ENCODE measurements at regions not wholly inside any gene's neighbourhood (a gene's known extent, or its start where the extent isn't known, plus 50 kb on each side); places are given as distances from the start of the nearest gene placed in this dataset.
"Not testable (repeated sequence)": the region's sequence is repeated elsewhere in the genome, so short reads cannot be mapped to it uniquely, and the experiment has no call there.

- Mint-ChIP-seq H3K4me1 (peaks cover 0 to 2% (median 0%) of the 10 kb centered on the region in 4 donors), H3K9me3 (peaks cover 0 to 4% (median 0%) of the 10 kb centered on the region in 9 donors), H3K27me3 (peaks cover 13 to 77% (median 41%) of the 10 kb centered on the region in 5 donors), H3K4me3 (no peak overlapping the region), H3K27ac (no peak overlapping the region), H3K36me3 (peaks cover 0 to 4% (median 0%) of the 10 kb centered on the region in 3 donors)
- POLR2A ChIA-PET = no interaction called here
- no peak for DNase-seq
- no peak for ATAC-seq
Measured at GRCh38 chr17:74123866-74124444, 79.5 kb upstream of the RPL38 start.

- H3K9me3 Mint-ChIP-seq = peaks cover 0 to 4% (median 0%) of the 10 kb centered on the region in 9 donors
- no peak overlapping the region for H3K4me3 Mint-ChIP-seq
- POLR2A ChIA-PET = no interaction called here
- DNase-seq = no peak
- H3K4me1 Mint-ChIP-seq = peaks cover 0 to 2% (median 0%) of the 10 kb centered on the region in 4 donors
- peaks cover 0 to 4% (median 0%) of the 10 kb centered on the region in 3 donors for H3K36me3 Mint-ChIP-seq
- H3K27ac Mint-ChIP-seq = no peak overlapping the region
- no peak for ATAC-seq
- peaks cover 13 to 65% (median 40%) of the 10 kb centered on the region in 5 donors for H3K27me3 Mint-ChIP-seq
Measured at GRCh38 chr17:74125156-74125555, 78.3 kb upstream of the RPL38 start.

- Mint-ChIP-seq H3K27me3 (peaks cover 14 to 63% (median 45%) of the 10 kb centered on the region in 5 donors), H3K4me3 (no peak overlapping the region), H3K36me3 (peaks cover 0 to 4% (median 0%) of the 10 kb centered on the region in 3 donors), H3K27ac (peak overlapping the region in 1 of 10 donors; percentile 80), H3K9me3 (peaks cover 0 to 4% (median 0%) of the 10 kb centered on the region in 9 donors), H3K4me1 (peaks cover 0 to 2% (median 0%) of the 10 kb centered on the region in 4 donors)
- no peak for ATAC-seq
- POLR2A ChIA-PET = no interaction called here
- no peak for DNase-seq
Measured at GRCh38 chr17:74126179-74126900, 77.1 kb upstream of the RPL38 start.

GRCh38 chr17:74126959-74127358, 76.5 kb upstream of the RPL38 start:
- H3K36me3 Mint-ChIP-seq = peaks cover 0 to 4% (median 0%) of the 10 kb centered on the region in 3 donors
- H3K4me3 Mint-ChIP-seq = no peak overlapping the region
- H3K27ac Mint-ChIP-seq = peak overlapping the region in 1 of 10 donors; percentile 2
- H3K9me3 Mint-ChIP-seq = peaks cover 0 to 4% (median 0%) of the 10 kb centered on the region in 9 donors
- POLR2A ChIA-PET = no interaction called here
- DNase-seq = no peak
- H3K4me1 Mint-ChIP-seq = peaks cover 0 to 2% (median 0%) of the 10 kb centered on the region in 4 donors
- ATAC-seq = no peak
- peaks cover 14 to 63% (median 45%) of the 10 kb centered on the region in 5 donors for H3K27me3 Mint-ChIP-seq

- Mint-ChIP-seq H3K36me3 (peaks cover 0 to 4% (median 0%) of the 10 kb centered on the region in 3 donors), H3K27ac (no peak overlapping the region), H3K9me3 (peaks cover 0 to 4% (median 0%) of the 10 kb centered on the region in 9 donors), H3K4me1 (peaks cover 0 to 2% (median 0%) of the 10 kb centered on the region in 4 donors), H3K4me3 (no peak overlapping the region), H3K27me3 (peaks cover 16 to 64% (median 35%) of the 10 kb centered on the region in 5 donors)
- ATAC-seq (no peak), DNase-seq (no peak)
- POLR2A ChIA-PET = no interaction called here
Measured at GRCh38 chr17:74128456-74129211, 74.8 kb upstream of the RPL38 start.

GRCh38 chr17:74129800-74130199, 73.7 kb upstream of the RPL38 start:
- H3K4me1 Mint-ChIP-seq, H3K4me3 Mint-ChIP-seq: not testable (repeated sequence)
- H3K27me3 Mint-ChIP-seq = peaks cover 14 to 67% (median 40%) of the 10 kb centered on the region in 5 donors

GRCh38 chr17:74130276-74130675, 73.2 kb upstream of the RPL38 start:
- POLR2A ChIA-PET = no interaction called here
- H3K4me3 Mint-ChIP-seq = no peak overlapping the region
- ATAC-seq = no peak
- peaks cover 0 to 2% (median 0%) of the 10 kb centered on the region in 4 donors for H3K4me1 Mint-ChIP-seq
- H3K9me3 Mint-ChIP-seq = peaks cover 0 to 4% (median 0%) of the 10 kb centered on the region in 9 donors
- H3K36me3 Mint-ChIP-seq = peaks cover 0 to 4% (median 0%) of the 10 kb centered on the region in 3 donors
- DNase-seq = no peak
- peaks cover 14 to 62% (median 38%) of the 10 kb centered on the region in 5 donors for H3K27me3 Mint-ChIP-seq
- no peak overlapping the region for H3K27ac Mint-ChIP-seq

More at GRCh38 chr17:74129800-74130199, 73.7 kb upstream of the RPL38 start:
- ATAC-seq, DNase-seq, H3K36me3 Mint-ChIP-seq, POLR2A ChIA-PET, H3K9me3 Mint-ChIP-seq, H3K27ac Mint-ChIP-seq: not testable (repeated sequence)

GRCh38 chr17:74130841-74131240, 72.6 kb upstream of the RPL38 start:
- no peak overlapping the region for H3K27ac Mint-ChIP-seq
- peaks cover 14 to 62% (median 40%) of the 10 kb centered on the region in 5 donors for H3K27me3 Mint-ChIP-seq
- ATAC-seq = no peak
- H3K36me3 Mint-ChIP-seq = peaks cover 0 to 4% (median 0%) of the 10 kb centered on the region in 3 donors
- no peak for DNase-seq
- POLR2A ChIA-PET = no interaction called here
- peaks cover 0 to 2% (median 0%) of the 10 kb centered on the region in 4 donors for H3K4me1 Mint-ChIP-seq
- peaks cover 0 to 4% (median 0%) of the 10 kb centered on the region in 9 donors for H3K9me3 Mint-ChIP-seq
- no peak overlapping the region for H3K4me3 Mint-ChIP-seq

- ATAC-seq = no peak
- peaks cover 0 to 6% (median 0%) of the 10 kb centered on the region in 9 donors for H3K9me3 Mint-ChIP-seq
- no peak overlapping the region for H3K4me3 Mint-ChIP-seq
- DNase-seq = no peak
- peaks cover 21 to 54% (median 34%) of the 10 kb centered on the region in 5 donors for H3K27me3 Mint-ChIP-seq
- H3K27ac Mint-ChIP-seq = peak overlapping the region in 1 of 10 donors; percentile 49
- H3K4me1 Mint-ChIP-seq = peaks cover 0 to 2% (median 0%) of the 10 kb centered on the region in 4 donors
- POLR2A ChIA-PET = no interaction called here
- H3K36me3 Mint-ChIP-seq = peaks cover 0 to 8% (median 0%) of the 10 kb centered on the region in 3 donors
Measured at GRCh38 chr17:74132354-74132753, 71.1 kb upstream of the RPL38 start.

- POLR2A ChIA-PET = no interaction called here
- ATAC-seq = no peak
- Mint-ChIP-seq H3K27ac (no peak overlapping the region), H3K36me3 (peaks cover 0 to 13% (median 0%) of the 10 kb centered on the region in 3 donors), H3K27me3 (peaks cover 20 to 51% (median 34%) of the 10 kb centered on the region in 5 donors), H3K4me1 (no peaks in the 10 kb centered on the region), H3K9me3 (peaks cover 0 to 15% (median 6%) of the 10 kb centered on the region in 9 donors), H3K4me3 (no peak overlapping the region)
- no peak for DNase-seq
Measured at GRCh38 chr17:74133740-74134139, 69.7 kb upstream of the RPL38 start.

- ATAC-seq, H3K27ac Mint-ChIP-seq, POLR2A ChIA-PET, DNase-seq, H3K4me3 Mint-ChIP-seq, H3K4me1 Mint-ChIP-seq: not testable (repeated sequence)
- Mint-ChIP-seq H3K27me3 (peaks cover 20 to 53% (median 34%) of the 10 kb centered on the region in 5 donors), H3K36me3 (peaks cover 0 to 13% (median 0%) of the 10 kb centered on the region in 3 donors), H3K9me3 (peaks cover 0 to 18% (median 9%) of the 10 kb centered on the region in 9 donors)
Measured at GRCh38 chr17:74134234-74134633, 69.2 kb upstream of the RPL38 start.

GRCh38 chr17:74134991-74135390, 68.5 kb upstream of the RPL38 start:
- ATAC-seq (no peak), DNase-seq (no peak)
- Mint-ChIP-seq H3K4me1 (no peaks in the 10 kb centered on the region), H3K27me3 (peaks cover 20 to 53% (median 34%) of the 10 kb centered on the region in 5 donors), H3K4me3 (no peak overlapping the region), H3K9me3 (peaks cover 4 to 26% (median 13%) of the 10 kb centered on the region in 9 donors), H3K36me3 (peaks cover 0 to 14% (median 0%) of the 10 kb centered on the region in 3 donors), H3K27ac (no peak overlapping the region)
- POLR2A ChIA-PET = no interaction called here
